ENCODE measurements at regions not wholly inside any gene's neighbourhood (a gene's known extent, or its start where the extent isn't known, plus 50 kb on each side); places are given as distances from the start of the nearest gene placed in this dataset.

DNA sequence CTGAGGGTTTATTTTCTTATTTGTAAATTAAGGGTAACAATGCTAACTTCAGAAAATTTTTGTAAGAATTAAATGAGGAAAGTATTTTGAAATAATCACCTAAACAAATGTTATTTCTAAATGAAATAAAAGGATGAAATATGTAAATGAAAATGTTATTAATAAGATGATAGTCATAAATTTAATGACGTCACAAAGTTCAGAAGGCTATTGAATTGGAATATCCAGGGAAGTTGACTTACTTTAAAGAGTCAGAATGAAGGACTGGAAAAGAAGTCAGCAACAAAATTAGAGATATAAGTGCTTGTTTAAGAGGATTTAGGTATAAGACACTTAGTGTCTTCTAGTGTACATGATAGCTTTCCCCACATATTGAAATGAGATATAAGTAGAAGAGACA is 732.6 kb upstream of the CDH7 start:
- H3K27ac ChIP-seq (replicated peaks): no peak overlapping the region
- H3K4me3 ChIP-seq (replicated peaks; ENCODE audit: insufficient read depth, low read length): no peak overlapping the region
- TF ChIP-seq SPI1 (IDR thresholded peaks at IDR 0.05; ENCODE audit: borderline replicate concordance, low read depth): no peak
- no peak for TF ChIP-seq POLR2AphosphoS5 (IDR thresholded peaks at IDR 0.05; ENCODE audit: low read depth)
- TF ChIP-seq, protein P1, sequence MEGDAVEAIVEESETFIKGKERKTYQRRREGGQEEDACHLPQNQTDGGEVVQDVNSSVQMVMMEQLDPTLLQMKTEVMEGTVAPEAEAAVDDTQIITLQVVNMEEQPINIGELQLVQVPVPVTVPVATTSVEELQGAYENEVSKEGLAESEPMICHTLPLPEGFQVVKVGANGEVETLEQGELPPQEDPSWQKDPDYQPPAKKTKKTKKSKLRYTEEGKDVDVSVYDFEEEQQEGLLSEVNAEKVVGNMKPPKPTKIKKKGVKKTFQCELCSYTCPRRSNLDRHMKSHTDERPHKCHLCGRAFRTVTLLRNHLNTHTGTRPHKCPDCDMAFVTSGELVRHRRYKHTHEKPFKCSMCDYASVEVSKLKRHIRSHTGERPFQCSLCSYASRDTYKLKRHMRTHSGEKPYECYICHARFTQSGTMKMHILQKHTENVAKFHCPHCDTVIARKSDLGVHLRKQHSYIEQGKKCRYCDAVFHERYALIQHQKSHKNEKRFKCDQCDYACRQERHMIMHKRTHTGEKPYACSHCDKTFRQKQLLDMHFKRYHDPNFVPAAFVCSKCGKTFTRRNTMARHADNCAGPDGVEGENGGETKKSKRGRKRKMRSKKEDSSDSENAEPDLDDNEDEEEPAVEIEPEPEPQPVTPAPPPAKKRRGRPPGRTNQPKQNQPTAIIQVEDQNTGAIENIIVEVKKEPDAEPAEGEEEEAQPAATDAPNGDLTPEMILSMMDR (IDR thresholded peaks at IDR 0.05; ENCODE audit: insufficient read depth, low read length): no peak
- no peak for TF ChIP-seq GABPA (IDR thresholded peaks at IDR 0.05; ENCODE audit: low read depth)
- TF ChIP-seq, protein P2, sequence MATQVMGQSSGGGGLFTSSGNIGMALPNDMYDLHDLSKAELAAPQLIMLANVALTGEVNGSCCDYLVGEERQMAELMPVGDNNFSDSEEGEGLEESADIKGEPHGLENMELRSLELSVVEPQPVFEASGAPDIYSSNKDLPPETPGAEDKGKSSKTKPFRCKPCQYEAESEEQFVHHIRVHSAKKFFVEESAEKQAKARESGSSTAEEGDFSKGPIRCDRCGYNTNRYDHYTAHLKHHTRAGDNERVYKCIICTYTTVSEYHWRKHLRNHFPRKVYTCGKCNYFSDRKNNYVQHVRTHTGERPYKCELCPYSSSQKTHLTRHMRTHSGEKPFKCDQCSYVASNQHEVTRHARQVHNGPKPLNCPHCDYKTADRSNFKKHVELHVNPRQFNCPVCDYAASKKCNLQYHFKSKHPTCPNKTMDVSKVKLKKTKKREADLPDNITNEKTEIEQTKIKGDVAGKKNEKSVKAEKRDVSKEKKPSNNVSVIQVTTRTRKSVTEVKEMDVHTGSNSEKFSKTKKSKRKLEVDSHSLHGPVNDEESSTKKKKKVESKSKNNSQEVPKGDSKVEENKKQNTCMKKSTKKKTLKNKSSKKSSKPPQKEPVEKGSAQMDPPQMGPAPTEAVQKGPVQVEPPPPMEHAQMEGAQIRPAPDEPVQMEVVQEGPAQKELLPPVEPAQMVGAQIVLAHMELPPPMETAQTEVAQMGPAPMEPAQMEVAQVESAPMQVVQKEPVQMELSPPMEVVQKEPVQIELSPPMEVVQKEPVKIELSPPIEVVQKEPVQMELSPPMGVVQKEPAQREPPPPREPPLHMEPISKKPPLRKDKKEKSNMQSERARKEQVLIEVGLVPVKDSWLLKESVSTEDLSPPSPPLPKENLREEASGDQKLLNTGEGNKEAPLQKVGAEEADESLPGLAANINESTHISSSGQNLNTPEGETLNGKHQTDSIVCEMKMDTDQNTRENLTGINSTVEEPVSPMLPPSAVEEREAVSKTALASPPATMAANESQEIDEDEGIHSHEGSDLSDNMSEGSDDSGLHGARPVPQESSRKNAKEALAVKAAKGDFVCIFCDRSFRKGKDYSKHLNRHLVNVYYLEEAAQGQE (IDR thresholded peaks at IDR 0.05; ENCODE audit: insufficient replicate concordance, low read depth): no peak
- no peaks in the 10 kb centered on the region for H3K27me3 ChIP-seq (ENCODE audit: insufficient read depth, poor library complexity, severe bottlenecking)
- no peak for DNase-seq (ENCODE audit: low read depth in 1 of 2, low spot score in 1 of 2)

DNA sequence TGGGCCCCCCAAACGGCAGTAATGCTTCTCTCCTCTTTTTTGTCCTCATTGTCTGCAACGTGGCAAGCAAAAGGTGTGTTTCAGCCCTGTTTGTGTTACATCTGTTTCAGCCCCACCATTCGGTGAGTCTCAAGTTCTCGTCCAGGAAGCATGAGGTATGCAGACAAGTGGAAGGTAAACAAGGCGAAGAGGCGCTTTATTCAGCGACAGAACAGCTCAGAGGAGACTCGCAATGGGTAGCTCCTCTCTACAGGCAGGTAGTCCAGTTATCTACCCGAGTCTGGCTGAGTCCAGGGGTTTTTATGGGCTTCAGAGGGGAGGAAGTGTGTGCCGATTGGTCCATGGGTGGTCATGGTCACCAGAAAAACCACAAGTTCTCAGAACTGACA is 733.4 kb upstream of the CDH7 start:
- TF ChIP-seq, protein P1 (IDR thresholded peaks at IDR 0.05; ENCODE audit: insufficient read depth, low read length): no peak
- TF ChIP-seq, protein P2 (IDR thresholded peaks at IDR 0.05; ENCODE audit: insufficient replicate concordance, low read depth): no peak
- TF ChIP-seq GABPA (IDR thresholded peaks at IDR 0.05; ENCODE audit: low read depth) (no peak), POLR2AphosphoS5 (IDR thresholded peaks at IDR 0.05; ENCODE audit: low read depth) (no peak), SPI1 (IDR thresholded peaks at IDR 0.05; ENCODE audit: borderline replicate concordance, low read depth) (no peak)
- Histone ChIP-seq H3K4me3 (replicated peaks; ENCODE audit: insufficient read depth, low read length) (no peak overlapping the region), H3K27ac (replicated peaks) (no peak overlapping the region), H3K27me3 (ENCODE audit: insufficient read depth, poor library complexity, severe bottlenecking) (no peaks in the 10 kb centered on the region)
- DNase-seq (ENCODE audit: low read depth in 1 of 2, low spot score in 1 of 2): no peak

DNA sequence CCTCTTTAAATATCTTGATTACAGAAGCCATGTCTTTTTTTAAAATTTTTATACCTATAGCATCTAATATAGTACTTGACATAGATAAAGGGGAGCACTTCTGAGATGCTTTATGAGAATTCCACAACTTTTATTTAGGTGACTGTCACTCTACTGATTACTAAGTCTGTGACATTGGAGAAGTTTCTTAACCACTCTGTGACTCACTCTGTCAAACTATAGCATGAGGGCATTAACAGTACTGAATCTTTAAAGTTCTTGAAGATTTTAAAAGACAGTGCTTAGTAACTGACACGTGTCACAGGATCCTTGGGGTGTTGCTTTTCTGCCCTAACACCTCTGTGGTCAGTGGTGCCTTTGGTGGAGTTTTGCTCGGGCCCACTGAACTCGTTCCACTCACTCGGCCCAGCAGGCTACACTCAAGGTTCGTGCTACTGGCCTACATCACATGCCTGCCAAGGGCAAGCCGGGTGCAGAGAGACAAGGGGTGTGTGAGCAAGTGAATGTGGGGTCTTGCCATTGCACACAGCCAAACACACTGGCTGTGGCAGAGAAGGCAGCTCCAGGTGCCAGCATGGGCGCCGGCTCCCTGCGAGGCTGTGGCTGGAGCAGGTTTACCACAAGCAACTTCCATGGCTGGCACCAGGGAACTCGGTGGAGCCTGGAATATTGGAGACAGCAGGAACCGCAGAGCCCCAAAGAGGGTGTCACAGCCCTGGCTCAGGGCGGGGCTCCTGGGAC is 734.0 kb upstream of the CDH7 start:
- H3K27ac ChIP-seq (replicated peaks): no peak overlapping the region

More for the DNA sequence above, 734.0 kb upstream of the CDH7 start:
- Histone ChIP-seq H3K27me3 (ENCODE audit: insufficient read depth, poor library complexity, severe bottlenecking) (no peaks in the 10 kb centered on the region), H3K4me3 (replicated peaks; ENCODE audit: insufficient read depth, low read length) (no peak overlapping the region)
- TF ChIP-seq, protein P1 (IDR thresholded peaks at IDR 0.05; ENCODE audit: insufficient read depth, low read length): no peak
- no peak for DNase-seq (ENCODE audit: low read depth in 1 of 2, low spot score in 1 of 2)
